ENCODE measurements at regions not wholly inside any gene's neighbourhood (a gene's known extent, or its start where the extent isn't known, plus 50 kb on each side); places are given as distances from the start of the nearest gene placed in this dataset.

DNA sequence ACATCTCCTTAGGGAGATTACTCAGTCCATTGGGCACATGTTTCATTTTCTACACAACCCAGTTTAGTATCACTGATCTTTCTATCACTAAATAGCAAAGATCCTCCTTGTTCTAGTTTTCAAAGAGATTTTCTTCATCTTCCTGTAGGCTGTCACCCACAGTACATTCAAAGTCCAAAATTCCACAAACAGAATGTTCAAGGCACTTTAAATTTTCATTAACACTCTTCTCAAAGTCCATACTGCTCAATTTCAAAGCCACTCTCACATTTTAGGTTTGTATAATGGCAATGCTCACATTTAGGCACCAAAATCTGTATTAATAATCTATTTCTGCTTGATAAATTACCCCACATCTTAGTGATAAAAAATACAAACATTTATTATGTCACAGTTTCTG is 152.8 kb downstream of the FSIP2 start:
- Histone ChIP-seq H3K4me1 (ENCODE audit: control insufficient read depth in 1 of 2, extremely low read depth in 1 of 2, insufficient read depth in 2 of 2, low read length in 2 of 2) (no peaks in the 10 kb centered on the region), H3K36me3 (ENCODE audit: control insufficient read depth in 2 of 2, extremely low read depth in 1 of 2, insufficient read depth in 1 of 2, low read length in 1 of 2) (no peaks in the 10 kb centered on the region), H3K4me3 (ENCODE audit: control insufficient read depth in 1 of 2, extremely low read depth in 1 of 2, low read length in 1 of 2) (no peak overlapping the region), H3K27ac (ENCODE audit: low read length) (no peak overlapping the region), H3K27me3 (replicated peaks in 1 of 2; ENCODE audit: control insufficient read depth in 2 of 2, extremely low read depth in 1 of 2, insufficient read depth in 2 of 2, low read length in 1 of 2) (no peaks in the 10 kb centered on the region), H3K9me3 (no peaks in the 10 kb centered on the region)
- H3K27me3 Mint-ChIP-seq: no peaks in the 10 kb centered on the region
- no peaks in the 10 kb centered on the region for H3K36me3 Mint-ChIP-seq
- no peaks in the 10 kb centered on the region for H3K9me3 Mint-ChIP-seq
- no peak overlapping the region for H3K4me3 Mint-ChIP-seq
- DNase-seq: no peak
- CTCF ChIA-PET: no interaction called here
- H3K27ac Mint-ChIP-seq: no peak overlapping the region
- no peaks in the 10 kb centered on the region for H3K4me1 Mint-ChIP-seq
- no peak for ATAC-seq (replicated peaks in 1 of 4)
- POLR2A ChIA-PET: no interaction called here

DNA sequence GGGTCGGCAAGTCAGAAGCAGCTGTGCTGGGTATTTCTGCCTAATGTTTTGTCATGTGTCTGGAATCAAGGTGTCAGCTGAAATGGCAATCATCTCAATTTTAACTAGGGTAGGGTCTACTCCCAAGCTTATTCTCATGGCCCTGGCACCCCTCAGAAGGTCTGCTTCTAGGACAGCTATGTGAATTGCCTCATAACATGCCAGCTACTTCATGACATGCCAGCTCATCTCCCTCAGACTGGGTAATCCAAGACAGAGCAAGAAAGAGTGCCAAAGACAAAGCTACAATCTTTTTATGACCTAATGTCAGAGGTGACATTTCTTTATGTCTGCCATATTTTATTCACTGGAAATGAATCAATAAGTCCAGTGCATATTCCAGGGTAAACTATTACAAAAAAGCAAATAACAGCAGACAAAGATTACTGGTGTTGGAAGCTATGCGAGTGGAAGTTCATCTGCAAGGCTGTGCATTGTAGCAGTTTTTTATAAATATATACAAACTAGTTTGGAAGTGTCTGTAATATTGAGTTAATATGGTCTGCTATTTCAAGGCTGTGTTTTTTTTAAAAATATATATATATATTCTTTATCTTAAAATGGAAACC is 153.3 kb downstream of the FSIP2 start:
- Mint-ChIP-seq H3K27me3 (no peaks in the 10 kb centered on the region), H3K27ac (no peak overlapping the region), H3K9me3 (no peaks in the 10 kb centered on the region), H3K4me3 (no peak overlapping the region), H3K4me1 (no peaks in the 10 kb centered on the region), H3K36me3 (no peaks in the 10 kb centered on the region)
- no peaks in the 10 kb centered on the region for H3K4me1 ChIP-seq (ENCODE audit: control insufficient read depth in 1 of 2, extremely low read depth in 1 of 2, insufficient read depth in 2 of 2, low read length in 2 of 2)
- no CpG with 5 or more reads among the region's 2 CpGs for WGBS (ENCODE audit: insufficient coverage)
- ATAC-seq (replicated peaks in 1 of 4) (no peak), DNase-seq (no peak)
- no peaks in the 10 kb centered on the region for H3K36me3 ChIP-seq (ENCODE audit: control insufficient read depth in 2 of 2, extremely low read depth in 1 of 2, insufficient read depth in 1 of 2, low read length in 1 of 2)
- ChIA-PET POLR2A (no interaction called here), CTCF (no interaction called here)
- H3K4me3 ChIP-seq (ENCODE audit: control insufficient read depth in 1 of 2, extremely low read depth in 1 of 2, low read length in 1 of 2): no peak overlapping the region
- no peaks in the 10 kb centered on the region for H3K9me3 ChIP-seq
- no peaks in the 10 kb centered on the region for H3K27me3 ChIP-seq (replicated peaks in 1 of 2; ENCODE audit: control insufficient read depth in 2 of 2, extremely low read depth in 1 of 2, insufficient read depth in 2 of 2, low read length in 1 of 2)
- H3K27ac ChIP-seq (ENCODE audit: low read length): no peak overlapping the region

DNA sequence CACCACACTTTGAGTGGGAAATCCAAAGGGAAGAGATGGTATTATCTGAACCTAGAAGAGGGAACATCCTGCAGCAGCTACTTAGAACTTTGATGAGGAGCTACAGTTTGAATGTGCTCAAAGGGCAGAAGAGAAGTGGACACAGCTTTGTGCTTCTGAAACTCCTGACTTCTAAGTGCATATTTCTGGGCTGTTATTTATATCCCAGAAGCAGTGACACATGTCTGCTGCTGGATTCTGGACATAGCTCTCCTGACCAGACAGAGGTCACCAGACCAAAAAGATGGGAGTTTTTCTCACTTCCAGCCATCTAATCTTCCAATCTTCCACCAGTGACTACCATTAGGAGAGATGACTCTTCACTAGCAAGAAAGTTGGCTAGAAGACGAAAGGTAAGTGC is 153.9 kb downstream of the FSIP2 start:
- Histone ChIP-seq H3K27ac (ENCODE audit: low read length) (no peak overlapping the region), H3K9me3 (no peaks in the 10 kb centered on the region), H3K36me3 (ENCODE audit: control insufficient read depth in 2 of 2, extremely low read depth in 1 of 2, insufficient read depth in 1 of 2, low read length in 1 of 2) (no peaks in the 10 kb centered on the region), H3K4me1 (ENCODE audit: control insufficient read depth in 1 of 2, extremely low read depth in 1 of 2, insufficient read depth in 2 of 2, low read length in 2 of 2) (no peaks in the 10 kb centered on the region), H3K27me3 (replicated peaks in 1 of 2; ENCODE audit: control insufficient read depth in 2 of 2, extremely low read depth in 1 of 2, insufficient read depth in 2 of 2, low read length in 1 of 2) (no peaks in the 10 kb centered on the region), H3K4me3 (ENCODE audit: control insufficient read depth in 1 of 2, extremely low read depth in 1 of 2, low read length in 1 of 2) (no peak overlapping the region)
- Mint-ChIP-seq H3K27ac (no peak overlapping the region), H3K27me3 (no peaks in the 10 kb centered on the region), H3K9me3 (no peaks in the 10 kb centered on the region), H3K4me3 (no peak overlapping the region), H3K36me3 (no peaks in the 10 kb centered on the region), H3K4me1 (no peaks in the 10 kb centered on the region)
- no peak for DNase-seq
- ChIA-PET POLR2A (no interaction called here), CTCF (no interaction called here)
- WGBS (ENCODE audit: insufficient coverage): 83% methylated on average over 1 of the region's 1 CpG
- no peak for ATAC-seq (replicated peaks in 1 of 4)

DNA sequence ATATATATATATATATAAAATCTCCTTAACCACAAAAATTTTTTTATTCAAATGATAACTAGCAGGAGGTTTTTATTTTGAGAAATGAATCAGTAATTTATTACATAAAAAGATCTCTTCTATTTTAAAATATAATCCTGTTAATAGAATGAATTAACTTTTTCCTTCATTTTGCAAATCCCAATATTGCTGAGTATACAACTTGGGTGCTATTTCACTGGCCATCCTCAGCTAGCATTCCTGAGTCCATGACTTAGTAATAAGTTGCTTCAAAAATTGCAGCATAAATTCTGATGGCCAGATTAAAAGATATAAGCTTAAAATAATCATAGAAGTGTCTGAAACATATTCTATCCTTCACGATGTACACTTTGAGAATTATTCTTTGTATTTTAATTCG is 155.6 kb downstream of the FSIP2 start:
- no peak for DNase-seq
- Histone ChIP-seq H3K27me3 (replicated peaks in 1 of 2; ENCODE audit: control insufficient read depth in 2 of 2, extremely low read depth in 1 of 2, insufficient read depth in 2 of 2, low read length in 1 of 2) (no peaks in the 10 kb centered on the region), H3K4me3 (ENCODE audit: control insufficient read depth in 1 of 2, extremely low read depth in 1 of 2, low read length in 1 of 2) (no peak overlapping the region), H3K27ac (ENCODE audit: low read length) (no peak overlapping the region), H3K4me1 (ENCODE audit: control insufficient read depth in 1 of 2, extremely low read depth in 1 of 2, insufficient read depth in 2 of 2, low read length in 2 of 2) (no peaks in the 10 kb centered on the region), H3K36me3 (ENCODE audit: control insufficient read depth in 2 of 2, extremely low read depth in 1 of 2, insufficient read depth in 1 of 2, low read length in 1 of 2) (no peaks in the 10 kb centered on the region), H3K9me3 (no peaks in the 10 kb centered on the region)
- no peak overlapping the region for H3K27ac Mint-ChIP-seq
- no peak overlapping the region for H3K4me3 Mint-ChIP-seq
- no peaks in the 10 kb centered on the region for H3K4me1 Mint-ChIP-seq
- ChIA-PET POLR2A (no interaction called here), CTCF (no interaction called here)
- no peaks in the 10 kb centered on the region for H3K9me3 Mint-ChIP-seq
- H3K36me3 Mint-ChIP-seq: no peaks in the 10 kb centered on the region
- no CpG with 5 or more reads among the region's 2 CpGs for WGBS (ENCODE audit: insufficient coverage)
- H3K27me3 Mint-ChIP-seq: no peaks in the 10 kb centered on the region
- ATAC-seq (replicated peaks in 1 of 4): no peak

DNA sequence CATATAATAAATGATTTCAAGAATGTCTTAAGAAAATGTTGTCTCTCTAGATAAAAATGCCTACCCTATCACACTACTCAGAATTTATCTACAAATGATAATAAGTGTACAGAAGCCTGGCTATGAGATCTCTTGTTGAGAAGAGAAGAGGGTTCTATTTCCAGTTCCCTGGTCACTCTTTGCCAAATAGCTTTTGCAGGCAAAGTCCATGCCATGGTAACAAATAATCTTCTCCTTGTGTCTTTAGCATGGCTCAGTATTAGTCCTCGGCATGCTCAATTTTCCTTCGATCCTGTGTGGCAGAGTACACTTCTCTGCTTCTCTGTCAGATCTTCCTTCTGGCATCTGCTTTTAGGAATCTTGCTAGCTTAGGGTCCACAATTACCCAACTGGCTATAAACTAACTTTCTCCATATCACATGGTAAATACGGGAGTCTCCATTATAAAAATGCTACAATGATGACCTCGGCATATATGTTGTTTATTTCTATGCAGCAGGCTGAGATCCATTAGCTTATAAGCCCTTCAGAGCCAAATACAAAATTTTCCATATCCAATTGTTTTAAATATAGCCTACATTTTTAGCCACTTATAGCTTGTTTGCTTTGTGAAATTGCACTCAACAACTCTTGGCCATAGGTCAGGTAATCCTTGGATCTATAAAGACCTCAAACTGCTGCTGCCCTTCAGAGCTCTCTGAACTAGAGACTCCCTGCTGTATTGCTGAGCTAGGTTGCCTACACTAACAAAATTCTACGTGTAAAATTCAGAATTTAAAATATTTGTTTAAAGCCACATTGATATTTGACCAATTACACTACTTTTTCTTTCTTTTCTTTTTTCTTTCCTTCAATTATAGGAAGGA is 157.5 kb downstream of the FSIP2 start:
- DNase-seq: no peak
- H3K36me3 Mint-ChIP-seq: no peaks in the 10 kb centered on the region
- H3K27me3 Mint-ChIP-seq: no peaks in the 10 kb centered on the region
- H3K27me3 ChIP-seq (replicated peaks in 1 of 2; ENCODE audit: control insufficient read depth in 2 of 2, extremely low read depth in 1 of 2, insufficient read depth in 2 of 2, low read length in 1 of 2): no peaks in the 10 kb centered on the region
- H3K27ac Mint-ChIP-seq: no peak overlapping the region
- ATAC-seq (replicated peaks in 1 of 4): no peak
- ChIA-PET POLR2A (no interaction called here), CTCF (no interaction called here)
- H3K9me3 Mint-ChIP-seq: no peaks in the 10 kb centered on the region
- WGBS (ENCODE audit: insufficient coverage): 89% methylated on average over 3 of the region's 5 CpGs
- no peaks in the 10 kb centered on the region for H3K4me1 ChIP-seq (ENCODE audit: control insufficient read depth in 1 of 2, extremely low read depth in 1 of 2, insufficient read depth in 2 of 2, low read length in 2 of 2)
- H3K4me1 Mint-ChIP-seq: no peaks in the 10 kb centered on the region
- H3K36me3 ChIP-seq (ENCODE audit: control insufficient read depth in 2 of 2, extremely low read depth in 1 of 2, insufficient read depth in 1 of 2, low read length in 1 of 2): no peaks in the 10 kb centered on the region
- no peaks in the 10 kb centered on the region for H3K9me3 ChIP-seq
- H3K4me3 Mint-ChIP-seq: no peak overlapping the region
- no peak overlapping the region for H3K4me3 ChIP-seq (ENCODE audit: control insufficient read depth in 1 of 2, extremely low read depth in 1 of 2, low read length in 1 of 2)
- no peak overlapping the region for H3K27ac ChIP-seq (ENCODE audit: low read length)

DNA sequence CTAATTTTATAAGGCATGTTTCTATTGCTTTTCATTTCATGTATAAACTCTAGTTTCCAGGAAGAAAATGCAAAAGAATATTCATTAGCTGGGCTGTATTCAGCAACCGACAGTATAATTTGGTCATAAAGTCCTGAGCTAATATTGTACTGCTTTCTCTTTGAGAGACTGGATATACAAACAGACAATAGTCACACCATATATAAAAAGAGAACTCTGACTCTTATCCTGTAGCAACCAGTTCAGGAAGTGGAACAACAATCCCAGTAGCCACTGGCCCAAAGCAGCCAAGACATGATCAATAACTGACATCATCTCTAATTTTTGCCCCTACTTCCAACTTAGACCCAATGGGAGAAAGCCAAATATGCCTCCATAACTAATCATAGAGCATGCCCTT is 160.8 kb downstream of the FSIP2 start:
- CTCF ChIA-PET: no interaction called here
- Histone ChIP-seq H3K36me3 (ENCODE audit: control insufficient read depth in 2 of 2, extremely low read depth in 1 of 2, insufficient read depth in 1 of 2, low read length in 1 of 2) (no peaks in the 10 kb centered on the region), H3K4me1 (ENCODE audit: control insufficient read depth in 1 of 2, extremely low read depth in 1 of 2, insufficient read depth in 2 of 2, low read length in 2 of 2) (no peaks in the 10 kb centered on the region), H3K27ac (ENCODE audit: low read length) (no peak overlapping the region), H3K4me3 (ENCODE audit: control insufficient read depth in 1 of 2, extremely low read depth in 1 of 2, low read length in 1 of 2) (no peak overlapping the region), H3K9me3 (no peaks in the 10 kb centered on the region), H3K27me3 (replicated peaks in 1 of 2; ENCODE audit: control insufficient read depth in 2 of 2, extremely low read depth in 1 of 2, insufficient read depth in 2 of 2, low read length in 1 of 2) (no peaks in the 10 kb centered on the region)
- no peak for ATAC-seq (replicated peaks in 1 of 4)
- no peaks in the 10 kb centered on the region for H3K27me3 Mint-ChIP-seq
- no CpG with 5 or more reads among the region's 1 CpG for WGBS (ENCODE audit: insufficient coverage)
- no peaks in the 10 kb centered on the region for H3K9me3 Mint-ChIP-seq
- H3K27ac Mint-ChIP-seq: no peak overlapping the region
- DNase-seq: no peak
- no peaks in the 10 kb centered on the region for H3K4me1 Mint-ChIP-seq
- no peak overlapping the region for H3K4me3 Mint-ChIP-seq
- POLR2A ChIA-PET: no interaction called here
- H3K36me3 Mint-ChIP-seq: no peaks in the 10 kb centered on the region

DNA sequence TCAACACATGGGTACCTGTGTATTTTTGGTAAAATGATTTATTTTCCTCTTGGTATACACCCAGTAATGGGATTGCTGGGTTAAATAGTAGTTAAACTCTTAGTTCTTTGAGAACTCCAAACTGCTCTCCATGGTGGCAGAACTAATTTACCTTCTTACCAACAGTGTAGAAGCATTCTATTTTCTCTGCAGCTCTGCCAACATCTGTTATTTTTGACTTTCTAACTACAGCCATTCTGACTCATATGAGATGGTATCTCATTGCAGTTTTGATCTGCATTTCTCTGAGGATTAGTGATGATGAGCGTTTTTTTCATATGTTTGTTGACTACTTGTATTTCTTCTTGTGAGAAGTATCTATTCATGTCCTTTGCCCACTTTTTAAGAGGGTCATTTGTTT is 180.6 kb downstream of the FSIP2 start:
- Mint-ChIP-seq H3K4me3 (no peak overlapping the region), H3K9me3 (peaks cover 0 to 5% (median 0%) of the 10 kb centered on the region in 3 donors), H3K27ac (no peak overlapping the region), H3K36me3 (no peaks in the 10 kb centered on the region), H3K27me3 (no peaks in the 10 kb centered on the region), H3K4me1 (no peaks in the 10 kb centered on the region)
- ATAC-seq (replicated peaks in 1 of 4) (no peak), DNase-seq (no peak)
- no CpG with 5 or more reads among the region's 1 CpG for WGBS (ENCODE audit: insufficient coverage)
- Histone ChIP-seq H3K4me1 (ENCODE audit: control insufficient read depth in 1 of 2, extremely low read depth in 1 of 2, insufficient read depth in 2 of 2, low read length in 2 of 2) (no peaks in the 10 kb centered on the region), H3K9me3 (no peaks in the 10 kb centered on the region), H3K27ac (ENCODE audit: low read length) (no peak overlapping the region), H3K27me3 (replicated peaks in 1 of 2; ENCODE audit: control insufficient read depth in 2 of 2, extremely low read depth in 1 of 2, insufficient read depth in 2 of 2, low read length in 1 of 2) (no peaks in the 10 kb centered on the region), H3K36me3 (ENCODE audit: control insufficient read depth in 2 of 2, extremely low read depth in 1 of 2, insufficient read depth in 1 of 2, low read length in 1 of 2) (no peaks in the 10 kb centered on the region), H3K4me3 (ENCODE audit: control insufficient read depth in 1 of 2, extremely low read depth in 1 of 2, low read length in 1 of 2) (no peak overlapping the region)
- ChIA-PET POLR2A (no interaction called here), CTCF (no interaction called here)
